GM23338 (cell line): ENCODE measurements at regions not wholly inside any gene's neighbourhood (a gene's known extent, or its start where the extent isn't known, plus 50 kb on each side); places are given as distances from the start of the nearest gene placed in this dataset.

Experiments used
- ATAC-seq: fragments of 200-7000 bp; cut with Tn5 transposase; 3 replicates; pipeline ENCODE4 v1.9.1; 2020
- DNase-seq: peaks from one replicate; pipeline ENCODE4 v3.0.0-alpha.2; 2015; ENCODE audit warnings: low spot score
- H2AFZ ChIP-seq: fragments of 200-600 bp; sonication (generic); 2 replicates; pipeline ENCODE4 v1.8.0; 2016; ENCODE audit warnings: antibody characterized with exemption, mild to moderate bottlenecking, moderate library complexity
- H3F3A ChIP-seq: fragments of 200-600 bp; sonication (generic); replicated peaks from 2 replicates; pipeline ENCODE4 v1.8.0; 2017; ENCODE audit warnings: antibody characterized with exemption, mixed run types, low read depth
- H3K27ac ChIP-seq: fragments of 200-600 bp; sonication (generic); 2 replicates; pipeline ENCODE4 v1.6.1; 2016; ENCODE audit warnings: low read depth
- H3K27me3 ChIP-seq: fragments of 200-600 bp; sonication (generic); 2 replicates; pipeline ENCODE4 v1.8.0; 2016; ENCODE audit warnings: mild to moderate bottlenecking, mixed run types, moderate library complexity; ENCODE audit not compliant: insufficient read depth
- H3K36me3 ChIP-seq: fragments of 200-600 bp; sonication (generic); 2 replicates; pipeline ENCODE4 v1.8.0; 2016; ENCODE audit warnings: mild to moderate bottlenecking; ENCODE audit not compliant: insufficient read depth
- H3K4me1 ChIP-seq: fragments of 200-600 bp; sonication (generic); 2 replicates; pipeline ENCODE4 v1.8.0; 2016; ENCODE audit warnings: mild to moderate bottlenecking, moderate library complexity; ENCODE audit not compliant: insufficient read depth
- H3K4me2 ChIP-seq: fragments of 200-600 bp; sonication (generic); 2 replicates; pipeline ENCODE4 v1.7.1; 2017; ENCODE audit warnings: mixed run types
- H3K4me3 ChIP-seq: fragments of 200-600 bp; sonication (generic); 2 replicates; pipeline ENCODE4 v1.6.1; 2016; ENCODE audit warnings: mixed run types
- H3K79me2 ChIP-seq: fragments of 200-600 bp; sonication (generic); replicated peaks from 2 replicates; pipeline ENCODE4 v1.8.0; 2017; ENCODE audit warnings: mild to moderate bottlenecking; ENCODE audit not compliant: insufficient read depth
- H3K9me2 ChIP-seq: fragments of 200-600 bp; sonication (generic); 2 replicates; pipeline ENCODE4 v1.8.0; 2017; ENCODE audit not compliant: insufficient read depth
- H4K20me1 ChIP-seq: fragments of 200-600 bp; sonication (generic); replicated peaks from 2 replicates; pipeline ENCODE4 v1.8.0; 2017; ENCODE audit warnings: mild to moderate bottlenecking; ENCODE audit not compliant: insufficient read depth
- H3K27ac Mint-ChIP-seq: 2 replicates; pipeline ENCODE4 v1.8.0; 2020; ENCODE audit warnings: inconsistent platforms, mild to moderate bottlenecking, moderate library complexity, mixed read lengths
- H3K27me3 Mint-ChIP-seq: 3 replicates; pipeline ENCODE4 v1.8.0; 2022; ENCODE audit warnings: low read depth, mild to moderate bottlenecking, moderate library complexity, mixed read lengths, inconsistent platforms; ENCODE audit not compliant: insufficient read depth, poor library complexity
- H3K36me3 Mint-ChIP-seq: 3 replicates; pipeline ENCODE4 v1.8.0; 2021; ENCODE audit warnings: low read depth, mild to moderate bottlenecking, inconsistent platforms, moderate library complexity, mixed read lengths
- H3K4me1 Mint-ChIP-seq: 3 replicates; pipeline ENCODE4 v1.8.0; 2020; ENCODE audit warnings: mild to moderate bottlenecking, inconsistent platforms, mixed read lengths
- H3K4me3 Mint-ChIP-seq: 3 replicates; pipeline ENCODE4 v1.8.0; 2021; ENCODE audit warnings: moderate library complexity, mild to moderate bottlenecking, inconsistent platforms, mixed read lengths
- H3K9me3 Mint-ChIP-seq: 3 replicates; pipeline ENCODE4 v1.8.0; 2020; ENCODE audit warnings: moderate library complexity, mild to moderate bottlenecking, inconsistent platforms, mixed read lengths
- CREB1 ChIP-seq: fragments of 250-450 bp; sonication (Bioruptor Pico); IDR thresholded peaks from 2 replicates; pipeline ENCODE4 v1.5.0; 2020; ENCODE audit warnings: low read depth, mild to moderate bottlenecking, moderate library complexity
- ETS1 ChIP-seq: IDR thresholded peaks from 2 replicates; pipeline ENCODE4 v1.6.1; 2016; ENCODE audit warnings: antibody characterized with exemption
- EZH2 ChIP-seq: fragments of 200-600 bp; sonication (generic); IDR thresholded peaks from one replicate; pipeline ENCODE4 v1.8.0; 2017; ENCODE audit warnings: antibody characterized with exemption, mild to moderate bottlenecking, low read depth; ENCODE audit not compliant: unreplicated experiment
- EZH2phosphoT487 ChIP-seq: fragments of 200-600 bp; sonication (generic); IDR thresholded peaks from one replicate; pipeline ENCODE4 v1.8.1; 2018; ENCODE audit warnings: antibody characterized with exemption; ENCODE audit not compliant: unreplicated experiment
- JUNB ChIP-seq: IDR thresholded peaks from one replicate; pipeline ENCODE4 v1.6.1; 2016; ENCODE audit warnings: antibody characterized with exemption; ENCODE audit not compliant: unreplicated experiment
- NANOG ChIP-seq: IDR thresholded peaks from 2 replicates; pipeline ENCODE4 v1.6.1; 2016; ENCODE audit warnings: antibody characterized with exemption, borderline replicate concordance
- POLR2AphosphoS5 ChIP-seq: IDR thresholded peaks from 2 replicates; pipeline ENCODE4 v1.6.1; 2016; ENCODE audit warnings: antibody characterized with exemption, low read depth
- REST ChIP-seq: IDR thresholded peaks from one replicate; pipeline ENCODE4 v1.6.1; 2018; ENCODE audit warnings: antibody characterized with exemption; ENCODE audit not compliant: unreplicated experiment
- STAT1 ChIP-seq: IDR thresholded peaks from one replicate; pipeline ENCODE4 v1.6.1; 2016; ENCODE audit warnings: antibody characterized with exemption; ENCODE audit not compliant: unreplicated experiment
- ZNF114 ChIP-seq: fragments of 250-450 bp; sonication (Bioruptor Pico); IDR thresholded peaks from 2 replicates; pipeline ENCODE4 v1.5.0; 2020; ENCODE audit warnings: mild to moderate bottlenecking, moderate library complexity
- ZNF331 ChIP-seq: fragments of 250-450 bp; sonication (Bioruptor Pico); IDR thresholded peaks from 2 replicates; pipeline ENCODE4 v1.5.0; 2020; ENCODE audit warnings: low read depth, mild to moderate bottlenecking, moderate library complexity

GRCh38 chr13:85997587-85997986 lies 198.4 kb upstream of the SLITRK6 start (continued):
- no peak for TF ChIP-seq REST
- no peak for TF ChIP-seq ZNF331 (CRISPR knock-in tag)
- no peak for TF ChIP-seq JUNB
- TF ChIP-seq ETS1 = no peak
- no peak for TF ChIP-seq NANOG
- TF ChIP-seq STAT1 = no peak
- TF ChIP-seq POLR2AphosphoS5 = no peak
- no peak for TF ChIP-seq ZNF114 (CRISPR knock-in tag)
- no peak for TF ChIP-seq EZH2
- TF ChIP-seq CREB1 (CRISPR knock-in tag) = no peak

GRCh38 chr13:85995788-85996418 lies 196.7 kb upstream of the SLITRK6 start:
- no peak for ATAC-seq
- TF ChIP-seq ETS1 = no peak
- no peak for TF ChIP-seq JUNB
- no peak for TF ChIP-seq ZNF114 (CRISPR knock-in tag)
- no peak for TF ChIP-seq EZH2phosphoT487
- TF ChIP-seq POLR2AphosphoS5 = no peak
- no peak for TF ChIP-seq REST

More at GRCh38 chr13:85995788-85996418, 196.7 kb upstream of the SLITRK6 start:
- no peak for DNase-seq
- Histone ChIP-seq H3K4me2 (no peak overlapping the region), H2AFZ (no peak overlapping the region), H3K79me2 (no peaks in the 10 kb centered on the region), H4K20me1 (no peaks in the 10 kb centered on the region), H3K27ac (no peak overlapping the region), H3K4me3 (no peak overlapping the region), H3F3A (no peaks in the 10 kb centered on the region), H3K4me1 (no peaks in the 10 kb centered on the region), H3K27me3 (no peaks in the 10 kb centered on the region), H3K9me2 (no peaks in the 10 kb centered on the region), H3K36me3 (no peaks in the 10 kb centered on the region)
- H3K9me3 Mint-ChIP-seq = no peaks in the 10 kb centered on the region
- H3K4me1 Mint-ChIP-seq = no peaks in the 10 kb centered on the region
- no peak overlapping the region for H3K4me3 Mint-ChIP-seq
- no peaks in the 10 kb centered on the region for H3K36me3 Mint-ChIP-seq
- no peaks in the 10 kb centered on the region for H3K27me3 Mint-ChIP-seq
- peak overlapping the region; percentile 62; the same call in 1 of the 2 replicates for H3K27ac Mint-ChIP-seq
